Fibroblast of gingiva (primary cell): ENCODE measurements at regions not wholly inside any gene's neighbourhood (a gene's known extent, or its start where the extent isn't known, plus 50 kb on each side); places are given as distances from the start of the nearest gene placed in this dataset.

Experiments used
- DNase-seq: peaks from one replicate; pipeline ENCODE4 v3.0.0-alpha.2; 2011; ENCODE audit warnings: low read depth

DNA sequence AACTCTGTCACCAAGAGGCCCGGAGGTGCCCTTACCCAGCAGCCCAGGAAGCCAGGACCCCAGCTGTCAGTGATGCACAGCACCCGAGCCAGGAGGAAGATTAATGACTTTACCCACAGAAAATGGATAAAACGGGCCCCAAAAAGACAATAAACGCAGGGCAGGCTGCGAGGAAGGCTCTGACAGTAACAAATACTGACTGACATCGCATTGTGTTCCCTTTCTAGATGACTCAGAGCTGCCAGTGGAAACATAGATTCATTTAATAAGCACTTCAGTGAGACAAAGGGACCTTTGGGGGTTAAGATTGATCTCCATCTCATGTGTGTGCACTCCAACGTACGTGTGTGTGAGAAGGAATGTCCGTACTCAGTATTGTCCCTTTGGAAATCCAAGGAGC, 225.3 kb upstream of the PPP2R3A start:
- no peak for DNase-seq

GRCh38 chr3:135740751-135741150, 224.8 kb upstream of the PPP2R3A start:
- no peak for DNase-seq

DNA sequence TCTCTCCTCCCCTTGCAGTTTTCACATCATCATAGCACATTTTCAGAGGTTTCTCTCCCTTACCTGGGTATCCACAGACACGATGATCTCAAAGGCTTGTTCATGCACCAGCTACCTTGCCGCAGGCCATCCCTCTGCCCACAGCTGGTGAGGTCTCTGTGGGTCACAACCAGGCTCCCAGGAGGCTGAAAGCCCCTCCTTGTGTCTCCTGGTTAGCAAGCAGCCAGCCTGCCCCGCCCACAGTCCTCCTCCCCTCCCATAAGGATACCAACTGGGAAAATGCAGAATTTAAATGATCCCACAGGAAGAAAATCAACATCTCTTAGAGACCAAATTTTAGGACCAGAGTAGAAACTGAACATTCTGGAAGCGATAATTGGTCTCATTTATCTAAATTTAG, 213.5 kb upstream of the PPP2R3A start:
- DNase-seq: no peak

DNA sequence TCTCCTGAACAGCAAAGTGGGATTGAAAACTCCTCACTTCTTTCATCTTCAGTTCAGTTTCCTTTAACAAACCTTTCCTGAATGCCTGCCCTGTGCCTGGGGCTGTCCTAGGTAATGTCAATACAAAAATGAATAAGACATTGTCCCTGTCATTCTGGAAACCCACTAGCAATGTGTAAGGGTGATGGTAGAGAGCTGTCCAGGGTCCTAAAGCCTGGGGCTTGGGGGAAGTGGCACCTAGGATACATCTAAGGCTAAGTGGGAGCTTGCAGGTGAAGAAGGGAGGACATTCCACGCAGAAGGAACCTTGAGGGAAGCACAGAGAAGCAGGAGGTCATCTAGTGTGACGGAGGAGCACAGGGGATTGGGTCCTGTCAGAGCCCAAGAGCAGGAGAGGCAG, 212.7 kb upstream of the PPP2R3A start:
- DNase-seq: no peak

GRCh38 chr3:135753506-135753905, 212.0 kb upstream of the PPP2R3A start:
- DNase-seq: no peak

GRCh38 chr3:135755330-135756105, 210.0 kb upstream of the PPP2R3A start:
- no peak for DNase-seq

DNA sequence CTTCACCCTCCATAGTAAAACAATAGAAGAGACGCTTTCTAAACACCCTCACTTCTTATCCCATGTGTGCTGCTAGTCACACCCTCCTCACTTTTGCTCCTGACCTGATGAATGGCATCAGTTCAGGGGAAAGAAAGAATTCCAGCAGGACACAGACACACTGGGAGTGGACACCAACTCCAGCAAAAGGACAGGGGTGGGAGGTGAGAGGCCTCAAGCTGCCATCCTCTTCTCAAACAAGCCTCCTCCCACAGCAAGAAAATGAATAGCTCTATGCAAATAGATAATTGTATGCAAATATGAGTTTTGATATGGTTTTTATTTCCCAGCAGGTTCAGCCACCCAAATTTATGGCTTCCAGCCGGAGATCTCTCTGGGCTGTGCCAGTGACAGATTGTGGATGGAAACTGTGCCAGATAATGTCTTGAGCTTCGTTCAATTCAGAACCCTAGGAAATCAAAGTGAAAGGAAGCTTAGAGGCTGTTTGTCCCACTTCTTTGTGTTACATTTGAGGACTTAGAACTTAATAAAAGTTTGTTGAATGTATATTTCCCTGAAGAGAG, 209.3 kb upstream of the PPP2R3A start:
- no peak for DNase-seq

- no peak for DNase-seq
These were observed 208.1 kb upstream of the PPP2R3A start for GRCh38 chr3:135757421-135757820.

DNA sequence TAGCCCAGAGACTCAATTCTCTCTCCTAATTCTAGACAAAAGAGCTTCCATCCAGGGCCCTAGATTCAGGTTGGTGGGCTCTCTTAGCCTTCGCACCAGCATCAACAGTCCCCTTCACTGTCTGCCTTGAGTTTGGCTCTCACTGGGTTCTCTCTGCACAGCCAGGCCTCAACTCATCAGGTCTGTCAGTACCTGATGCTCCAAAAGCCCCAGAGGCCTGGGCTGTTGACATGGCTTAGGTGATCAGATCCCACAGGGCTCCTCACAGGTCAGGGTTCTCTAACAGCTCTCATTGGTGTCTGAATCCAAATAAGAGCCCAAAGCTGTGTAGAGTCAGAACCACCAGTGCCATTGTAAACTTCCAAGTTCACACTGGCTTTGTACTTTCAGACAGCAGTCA, 206.6 kb upstream of the PPP2R3A start:
- no peak for DNase-seq

GRCh38 chr3:135759651-135760050, 205.9 kb upstream of the PPP2R3A start:
- DNase-seq: no peak

- DNase-seq: no peak
These were observed 204.9 kb upstream of the PPP2R3A start for GRCh38 chr3:135760581-135760980.

DNA sequence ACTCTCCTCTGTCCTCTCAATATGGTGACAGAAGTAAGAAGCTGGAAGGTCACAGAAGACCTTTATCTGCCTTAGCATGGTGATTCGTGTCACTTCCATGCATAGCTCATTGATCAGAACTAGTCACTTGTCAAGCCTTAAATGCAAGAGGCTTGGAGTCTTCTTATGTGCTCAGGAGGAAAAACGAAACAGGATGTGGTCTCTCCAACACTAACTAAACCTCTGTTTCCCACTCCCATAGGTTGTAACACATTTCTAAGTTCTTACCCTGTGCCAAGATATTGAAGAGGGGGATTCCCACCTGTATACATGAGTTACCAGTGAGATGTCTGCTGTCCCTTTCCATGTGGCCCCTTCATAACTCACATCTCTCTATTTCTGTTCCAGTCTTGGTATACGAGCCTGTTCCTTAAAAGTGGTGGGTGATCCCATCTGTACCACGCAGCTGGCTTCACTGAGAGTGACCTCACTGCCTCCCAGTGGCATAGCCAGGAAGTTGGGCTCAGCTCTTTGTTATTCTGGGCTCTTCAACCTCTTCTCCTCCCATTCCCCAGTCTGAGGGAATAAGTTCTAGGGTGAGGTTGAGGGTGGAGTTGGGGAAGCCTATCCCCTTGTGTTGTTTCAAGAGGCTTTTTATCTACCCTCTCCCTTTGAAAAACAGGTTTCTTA, 203.2 kb upstream of the PPP2R3A start:
- DNase-seq: no peak

DNA sequence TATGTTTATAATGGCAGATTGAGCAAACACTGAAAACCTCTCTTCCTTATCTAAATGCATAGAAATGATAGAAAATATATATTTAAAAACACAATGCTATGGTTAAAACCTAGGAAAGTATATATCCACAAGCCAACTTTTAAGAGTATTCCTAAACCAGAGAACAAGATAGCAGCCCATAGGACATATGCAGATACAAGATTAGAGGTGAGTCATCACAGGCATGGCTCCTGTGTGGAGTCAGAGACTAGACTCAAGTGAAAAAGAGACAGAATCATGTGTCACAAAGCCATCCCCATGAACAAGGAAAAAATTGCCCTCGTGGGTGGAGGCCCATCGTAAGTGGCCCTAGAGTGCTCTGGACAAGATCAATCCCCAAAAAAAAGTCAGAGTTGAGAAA, 199.4 kb upstream of the PPP2R3A start:
- DNase-seq: no peak

DNA sequence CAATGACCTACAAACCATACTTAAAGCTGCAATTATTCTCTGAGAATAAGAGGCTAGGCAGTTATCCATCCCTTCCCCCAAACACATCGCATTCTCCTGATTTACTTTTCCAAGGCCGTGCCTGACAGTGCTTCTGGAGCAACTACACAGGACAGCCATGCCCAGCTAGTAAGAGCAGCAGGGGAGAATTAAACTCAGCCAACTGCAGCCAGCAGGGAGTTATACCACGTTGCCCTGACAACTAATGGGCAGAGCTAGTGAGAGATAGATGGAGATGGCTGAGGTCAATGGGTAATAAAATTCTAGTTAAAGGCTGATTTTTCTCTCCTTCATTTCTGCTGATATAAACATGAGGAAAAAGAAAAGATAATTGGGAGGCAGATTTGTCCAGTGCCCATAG, 193.8 kb upstream of the PPP2R3A start:
- no peak for DNase-seq

- no peak for DNase-seq
These were observed 186.5 kb upstream of the PPP2R3A start for GRCh38 chr3:135779024-135779423.

DNA sequence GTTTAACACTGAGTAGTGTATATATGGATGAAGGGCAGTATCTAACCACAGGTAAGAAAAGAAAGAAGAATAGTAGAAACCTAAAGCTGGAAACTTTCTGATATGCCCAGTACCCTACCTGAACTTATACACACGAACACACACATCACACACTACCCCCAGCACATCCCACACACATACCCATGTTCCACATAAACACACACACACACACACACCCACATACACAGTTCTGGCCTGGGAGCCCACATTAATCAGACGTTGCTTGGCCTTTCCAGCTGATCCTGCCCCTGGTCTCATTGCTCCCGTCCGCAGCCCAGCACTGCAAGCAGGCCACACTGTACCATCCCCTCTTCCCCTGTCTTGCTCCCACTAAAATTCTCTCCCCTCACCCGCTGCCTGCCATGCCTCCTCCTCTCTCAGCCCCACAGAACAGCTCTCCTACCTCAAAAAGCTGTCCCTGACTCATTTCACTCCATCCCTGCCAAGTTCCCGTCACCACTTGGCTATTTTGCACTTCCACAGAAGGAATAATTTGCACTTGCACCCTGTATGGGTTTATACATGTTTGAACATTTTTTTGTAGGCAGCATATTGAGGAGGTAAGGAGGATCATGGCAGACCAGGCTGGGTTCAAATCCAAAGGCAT, 185.8 kb upstream of the PPP2R3A start:
- no peak for DNase-seq

DNA sequence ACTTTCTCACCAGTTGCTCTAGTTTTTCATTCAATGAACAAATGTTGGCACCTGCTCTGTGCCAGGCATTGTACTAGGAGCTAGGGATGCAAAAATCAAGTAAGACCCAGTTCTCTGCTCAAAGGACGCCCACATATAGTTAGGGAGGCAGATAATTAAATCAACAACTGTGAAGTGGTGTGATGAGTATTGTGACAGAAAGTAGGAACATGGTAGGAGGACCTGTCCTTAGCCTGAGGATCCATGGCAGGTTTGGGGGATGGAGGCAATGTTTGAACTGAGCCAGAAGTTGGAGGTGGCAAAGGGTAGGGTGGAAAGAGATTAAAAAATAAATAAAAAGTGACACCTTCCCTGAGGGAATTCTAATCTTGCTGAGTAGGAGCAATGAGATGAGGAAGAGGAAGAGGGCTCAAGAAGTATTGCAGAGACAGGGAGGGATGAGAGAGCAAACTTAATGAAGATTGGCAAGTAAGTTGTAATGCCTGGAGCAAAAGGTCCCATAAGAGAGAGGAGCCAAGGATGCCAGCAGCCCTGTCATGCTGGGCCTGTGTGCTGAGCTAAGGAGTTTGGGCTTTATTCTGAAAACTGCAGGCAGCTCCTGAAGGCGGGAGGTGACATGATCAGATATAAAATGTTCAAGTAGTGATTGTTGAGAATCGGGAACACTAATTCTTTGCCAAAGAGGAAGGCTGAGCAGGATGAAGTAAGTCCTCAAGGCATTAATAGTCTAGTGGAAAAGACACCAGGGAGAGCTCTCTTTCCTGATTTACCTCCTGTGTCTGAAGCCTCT, 184.3 kb upstream of the PPP2R3A start:
- no peak for DNase-seq

- DNase-seq: no peak
These were observed 181.0 kb upstream of the PPP2R3A start for GRCh38 chr3:135784557-135784956.

DNA sequence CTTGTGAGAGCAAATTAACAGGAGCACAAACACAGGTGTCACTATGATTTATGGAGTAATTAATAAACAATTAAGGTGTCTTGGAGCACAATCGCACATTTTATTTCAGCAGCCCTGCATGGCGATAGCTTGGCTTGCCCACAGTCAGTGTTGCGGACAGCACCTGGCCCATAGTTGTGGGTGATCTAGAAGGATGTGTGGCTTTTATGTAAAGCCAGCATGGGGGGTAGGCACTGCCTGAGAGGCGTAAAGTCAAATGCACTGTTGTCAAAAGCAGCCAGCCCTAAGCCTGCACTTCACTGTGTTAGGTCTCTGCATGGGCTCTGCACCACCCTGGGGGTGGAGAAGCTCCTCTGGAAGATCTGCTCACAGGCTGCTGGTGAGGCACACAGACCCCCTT, 177.4 kb upstream of the PPP2R3A start:
- no peak for DNase-seq

GRCh38 chr3:135788978-135789377, 176.6 kb upstream of the PPP2R3A start:
- no peak for DNase-seq

DNA sequence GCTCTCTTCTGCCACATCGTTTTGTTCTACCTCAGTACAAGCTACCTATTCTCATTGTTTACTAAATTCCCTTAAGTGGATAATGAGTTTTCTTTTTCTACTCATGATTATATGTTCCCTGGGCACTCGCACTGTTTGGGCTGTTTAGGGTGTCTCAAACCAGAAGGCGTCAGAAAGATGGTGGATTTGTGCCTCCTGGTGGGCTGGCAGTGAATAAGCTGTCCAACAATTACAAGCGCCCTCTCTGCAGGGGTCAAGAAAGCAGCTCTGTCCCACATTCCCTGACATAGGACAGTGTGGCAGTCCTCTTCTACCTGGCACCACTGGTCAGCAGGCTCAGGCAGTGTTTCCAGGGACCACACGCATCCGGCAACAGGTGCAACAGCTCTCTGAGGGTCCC, 173.4 kb upstream of the PPP2R3A start:
- DNase-seq: no peak

- DNase-seq: no peak
These were observed 172.6 kb upstream of the PPP2R3A start for GRCh38 chr3:135792858-135793475.
